ENCODE measurements at regions not wholly inside any gene's neighbourhood (a gene's known extent, or its start where the extent isn't known, plus 50 kb on each side); places are given as distances from the start of the nearest gene placed in this dataset.

DNA sequence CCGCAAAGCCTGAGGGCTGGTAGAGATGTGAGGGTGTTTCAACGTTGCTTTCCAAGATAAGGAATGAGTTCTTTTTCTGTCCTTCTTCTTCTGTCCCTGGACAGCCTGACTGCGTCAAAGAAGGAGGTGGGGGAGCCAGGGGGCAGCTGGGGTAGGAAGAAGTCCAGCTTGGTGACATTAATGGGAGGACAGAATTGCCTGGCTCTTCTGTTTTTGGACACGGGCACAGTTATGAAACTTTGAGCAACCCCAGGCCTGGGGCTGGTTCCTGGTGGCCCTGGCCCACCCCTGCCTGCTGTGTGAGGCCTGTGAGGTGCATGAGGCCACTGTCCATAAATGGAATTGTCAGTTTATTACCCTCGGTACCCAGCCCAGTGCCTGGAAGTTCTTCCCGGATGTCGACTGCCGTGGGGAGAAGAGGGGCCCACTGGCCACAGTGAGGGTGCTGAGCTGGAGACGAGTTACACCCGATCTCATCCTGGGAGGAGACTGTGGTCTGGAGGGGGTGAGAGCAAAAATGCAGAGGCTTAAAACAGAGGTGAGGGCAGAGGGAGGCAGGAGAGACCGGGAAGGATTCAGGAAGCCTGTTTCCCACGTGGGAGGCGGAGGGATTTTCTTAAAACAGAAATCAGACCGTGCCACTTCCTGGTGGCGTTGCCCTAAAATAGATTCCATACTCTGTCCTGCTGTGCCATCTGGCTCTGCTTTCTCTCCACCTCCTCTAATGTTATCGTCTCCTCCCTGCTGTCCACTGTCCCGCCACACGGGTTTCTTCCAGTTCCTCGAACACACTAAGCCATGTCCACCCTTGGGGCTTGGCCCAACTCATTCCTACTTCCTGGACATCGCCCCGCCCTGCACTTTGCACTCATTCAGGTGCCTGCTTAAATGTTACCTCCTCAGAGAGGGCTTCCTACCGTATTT, 59.7 kb upstream of the RASD2 start:
- peaks cover 9% of the 10 kb centered on the region for H3K4me1 Mint-ChIP-seq
- H3K27me3 Mint-ChIP-seq (ENCODE audit: low read depth) = peaks cover 13% of the 10 kb centered on the region
- POLR2A ChIA-PET = interaction anchor here (0.5 kb wide), 1 partner anchor 1564 kb away, joined by 5 read pairs; no protein-coding TSS in a partner anchor

More for the DNA sequence above, 59.7 kb upstream of the RASD2 start:
- Mint-ChIP-seq H3K9me3 (peaks cover 6% of the 10 kb centered on the region; the same call in 1 of the 2 replicates), H3K4me3 (no peak overlapping the region), H3K27ac (no peak overlapping the region), H3K36me3 (no peaks in the 10 kb centered on the region)
- CTCF ChIA-PET = interaction anchor here (1.9 kb wide), 1 partner anchor 50 kb away, joined by 6 read pairs; no protein-coding TSS in a partner anchor
- no peak for ATAC-seq
- TF ChIP-seq GTF2I (CRISPR knock-in tag; conservative IDR thresholded peaks at IDR 0.05) = no peak
- TF ChIP-seq, protein P1, sequence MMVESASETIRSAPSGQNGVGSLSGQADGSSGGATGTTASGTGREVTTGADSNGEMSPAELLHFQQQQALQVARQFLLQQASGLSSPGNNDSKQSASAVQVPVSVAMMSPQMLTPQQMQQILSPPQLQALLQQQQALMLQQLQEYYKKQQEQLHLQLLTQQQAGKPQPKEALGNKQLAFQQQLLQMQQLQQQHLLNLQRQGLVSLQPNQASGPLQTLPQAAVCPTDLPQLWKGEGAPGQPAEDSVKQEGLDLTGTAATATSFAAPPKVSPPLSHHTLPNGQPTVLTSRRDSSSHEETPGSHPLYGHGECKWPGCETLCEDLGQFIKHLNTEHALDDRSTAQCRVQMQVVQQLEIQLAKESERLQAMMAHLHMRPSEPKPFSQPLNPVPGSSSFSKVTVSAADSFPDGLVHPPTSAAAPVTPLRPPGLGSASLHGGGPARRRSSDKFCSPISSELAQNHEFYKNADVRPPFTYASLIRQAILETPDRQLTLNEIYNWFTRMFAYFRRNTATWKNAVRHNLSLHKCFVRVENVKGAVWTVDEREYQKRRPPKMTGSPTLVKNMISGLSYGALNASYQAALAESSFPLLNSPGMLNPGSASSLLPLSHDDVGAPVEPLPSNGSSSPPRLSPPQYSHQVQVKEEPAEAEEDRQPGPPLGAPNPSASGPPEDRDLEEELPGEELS (CRISPR knock-in tag; IDR thresholded peaks at IDR 0.05) = no peak
- no peak for TF ChIP-seq ZNF416 (CRISPR knock-in tag; IDR thresholded peaks at IDR 0.05)
- no peak for TF ChIP-seq FOXJ3 (CRISPR knock-in tag; IDR thresholded peaks at IDR 0.05; ENCODE audit: borderline replicate concordance)
- TF ChIP-seq ZNF423 (CRISPR knock-in tag; IDR thresholded peaks at IDR 0.05) = no peak
- TF ChIP-seq, protein P2, sequence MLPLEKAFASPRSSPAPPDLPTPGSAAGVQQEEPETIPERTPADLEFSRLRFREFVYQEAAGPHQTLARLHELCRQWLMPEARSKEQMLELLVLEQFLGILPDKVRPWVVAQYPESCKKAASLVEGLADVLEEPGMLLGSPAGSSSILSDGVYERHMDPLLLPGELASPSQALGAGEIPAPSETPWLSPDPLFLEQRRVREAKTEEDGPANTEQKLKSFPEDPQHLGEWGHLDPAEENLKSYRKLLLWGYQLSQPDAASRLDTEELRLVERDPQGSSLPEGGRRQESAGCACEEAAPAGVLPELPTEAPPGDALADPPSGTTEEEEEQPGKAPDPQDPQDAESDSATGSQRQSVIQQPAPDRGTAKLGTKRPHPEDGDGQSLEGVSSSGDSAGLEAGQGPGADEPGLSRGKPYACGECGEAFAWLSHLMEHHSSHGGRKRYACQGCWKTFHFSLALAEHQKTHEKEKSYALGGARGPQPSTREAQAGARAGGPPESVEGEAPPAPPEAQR (CRISPR knock-in tag; IDR thresholded peaks at IDR 0.05) = no peak
- no peak for TF ChIP-seq ELF4 (CRISPR knock-in tag; IDR thresholded peaks at IDR 0.05; ENCODE audit: low read depth)
- TF ChIP-seq, protein P3, sequence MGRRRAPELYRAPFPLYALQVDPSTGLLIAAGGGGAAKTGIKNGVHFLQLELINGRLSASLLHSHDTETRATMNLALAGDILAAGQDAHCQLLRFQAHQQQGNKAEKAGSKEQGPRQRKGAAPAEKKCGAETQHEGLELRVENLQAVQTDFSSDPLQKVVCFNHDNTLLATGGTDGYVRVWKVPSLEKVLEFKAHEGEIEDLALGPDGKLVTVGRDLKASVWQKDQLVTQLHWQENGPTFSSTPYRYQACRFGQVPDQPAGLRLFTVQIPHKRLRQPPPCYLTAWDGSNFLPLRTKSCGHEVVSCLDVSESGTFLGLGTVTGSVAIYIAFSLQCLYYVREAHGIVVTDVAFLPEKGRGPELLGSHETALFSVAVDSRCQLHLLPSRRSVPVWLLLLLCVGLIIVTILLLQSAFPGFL (CRISPR knock-in tag; IDR thresholded peaks at IDR 0.05; ENCODE audit: borderline replicate concordance) = no peak
- TF ChIP-seq, protein P4, sequence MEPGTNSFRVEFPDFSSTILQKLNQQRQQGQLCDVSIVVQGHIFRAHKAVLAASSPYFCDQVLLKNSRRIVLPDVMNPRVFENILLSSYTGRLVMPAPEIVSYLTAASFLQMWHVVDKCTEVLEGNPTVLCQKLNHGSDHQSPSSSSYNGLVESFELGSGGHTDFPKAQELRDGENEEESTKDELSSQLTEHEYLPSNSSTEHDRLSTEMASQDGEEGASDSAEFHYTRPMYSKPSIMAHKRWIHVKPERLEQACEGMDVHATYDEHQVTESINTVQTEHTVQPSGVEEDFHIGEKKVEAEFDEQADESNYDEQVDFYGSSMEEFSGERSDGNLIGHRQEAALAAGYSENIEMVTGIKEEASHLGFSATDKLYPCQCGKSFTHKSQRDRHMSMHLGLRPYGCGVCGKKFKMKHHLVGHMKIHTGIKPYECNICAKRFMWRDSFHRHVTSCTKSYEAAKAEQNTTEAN (CRISPR knock-in tag; IDR thresholded peaks at IDR 0.05) = no peak
- TF ChIP-seq, protein P5, sequence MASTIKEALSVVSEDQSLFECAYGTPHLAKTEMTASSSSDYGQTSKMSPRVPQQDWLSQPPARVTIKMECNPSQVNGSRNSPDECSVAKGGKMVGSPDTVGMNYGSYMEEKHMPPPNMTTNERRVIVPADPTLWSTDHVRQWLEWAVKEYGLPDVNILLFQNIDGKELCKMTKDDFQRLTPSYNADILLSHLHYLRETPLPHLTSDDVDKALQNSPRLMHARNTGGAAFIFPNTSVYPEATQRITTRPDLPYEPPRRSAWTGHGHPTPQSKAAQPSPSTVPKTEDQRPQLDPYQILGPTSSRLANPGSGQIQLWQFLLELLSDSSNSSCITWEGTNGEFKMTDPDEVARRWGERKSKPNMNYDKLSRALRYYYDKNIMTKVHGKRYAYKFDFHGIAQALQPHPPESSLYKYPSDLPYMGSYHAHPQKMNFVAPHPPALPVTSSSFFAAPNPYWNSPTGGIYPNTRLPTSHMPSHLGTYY (CRISPR knock-in tag; IDR thresholded peaks at IDR 0.05) = no peak
- TF ChIP-seq ZNF121 (CRISPR knock-in tag; IDR thresholded peaks at IDR 0.05) = no peak
- TF ChIP-seq ZBTB21 (CRISPR knock-in tag; IDR thresholded peaks at IDR 0.05; ENCODE audit: borderline replicate concordance) = no peak
- TF ChIP-seq JUN (CRISPR knock-in tag; IDR thresholded peaks at IDR 0.05) = no peak
- TF ChIP-seq, protein P6, sequence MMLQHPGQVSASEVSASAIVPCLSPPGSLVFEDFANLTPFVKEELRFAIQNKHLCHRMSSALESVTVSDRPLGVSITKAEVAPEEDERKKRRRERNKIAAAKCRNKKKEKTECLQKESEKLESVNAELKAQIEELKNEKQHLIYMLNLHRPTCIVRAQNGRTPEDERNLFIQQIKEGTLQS (CRISPR knock-in tag; conservative IDR thresholded peaks at IDR 0.05) = no peak
- TF ChIP-seq, protein P7, sequence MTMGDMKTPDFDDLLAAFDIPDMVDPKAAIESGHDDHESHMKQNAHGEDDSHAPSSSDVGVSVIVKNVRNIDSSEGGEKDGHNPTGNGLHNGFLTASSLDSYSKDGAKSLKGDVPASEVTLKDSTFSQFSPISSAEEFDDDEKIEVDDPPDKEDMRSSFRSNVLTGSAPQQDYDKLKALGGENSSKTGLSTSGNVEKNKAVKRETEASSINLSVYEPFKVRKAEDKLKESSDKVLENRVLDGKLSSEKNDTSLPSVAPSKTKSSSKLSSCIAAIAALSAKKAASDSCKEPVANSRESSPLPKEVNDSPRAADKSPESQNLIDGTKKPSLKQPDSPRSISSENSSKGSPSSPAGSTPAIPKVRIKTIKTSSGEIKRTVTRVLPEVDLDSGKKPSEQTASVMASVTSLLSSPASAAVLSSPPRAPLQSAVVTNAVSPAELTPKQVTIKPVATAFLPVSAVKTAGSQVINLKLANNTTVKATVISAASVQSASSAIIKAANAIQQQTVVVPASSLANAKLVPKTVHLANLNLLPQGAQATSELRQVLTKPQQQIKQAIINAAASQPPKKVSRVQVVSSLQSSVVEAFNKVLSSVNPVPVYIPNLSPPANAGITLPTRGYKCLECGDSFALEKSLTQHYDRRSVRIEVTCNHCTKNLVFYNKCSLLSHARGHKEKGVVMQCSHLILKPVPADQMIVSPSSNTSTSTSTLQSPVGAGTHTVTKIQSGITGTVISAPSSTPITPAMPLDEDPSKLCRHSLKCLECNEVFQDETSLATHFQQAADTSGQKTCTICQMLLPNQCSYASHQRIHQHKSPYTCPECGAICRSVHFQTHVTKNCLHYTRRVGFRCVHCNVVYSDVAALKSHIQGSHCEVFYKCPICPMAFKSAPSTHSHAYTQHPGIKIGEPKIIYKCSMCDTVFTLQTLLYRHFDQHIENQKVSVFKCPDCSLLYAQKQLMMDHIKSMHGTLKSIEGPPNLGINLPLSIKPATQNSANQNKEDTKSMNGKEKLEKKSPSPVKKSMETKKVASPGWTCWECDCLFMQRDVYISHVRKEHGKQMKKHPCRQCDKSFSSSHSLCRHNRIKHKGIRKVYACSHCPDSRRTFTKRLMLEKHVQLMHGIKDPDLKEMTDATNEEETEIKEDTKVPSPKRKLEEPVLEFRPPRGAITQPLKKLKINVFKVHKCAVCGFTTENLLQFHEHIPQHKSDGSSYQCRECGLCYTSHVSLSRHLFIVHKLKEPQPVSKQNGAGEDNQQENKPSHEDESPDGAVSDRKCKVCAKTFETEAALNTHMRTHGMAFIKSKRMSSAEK (CRISPR knock-in tag; IDR thresholded peaks at IDR 0.05; ENCODE audit: borderline replicate concordance) = no peak
- no peak for TF ChIP-seq FOXP1 (CRISPR knock-in tag; IDR thresholded peaks at IDR 0.05; ENCODE audit: borderline replicate concordance)
- TF ChIP-seq, protein P8, sequence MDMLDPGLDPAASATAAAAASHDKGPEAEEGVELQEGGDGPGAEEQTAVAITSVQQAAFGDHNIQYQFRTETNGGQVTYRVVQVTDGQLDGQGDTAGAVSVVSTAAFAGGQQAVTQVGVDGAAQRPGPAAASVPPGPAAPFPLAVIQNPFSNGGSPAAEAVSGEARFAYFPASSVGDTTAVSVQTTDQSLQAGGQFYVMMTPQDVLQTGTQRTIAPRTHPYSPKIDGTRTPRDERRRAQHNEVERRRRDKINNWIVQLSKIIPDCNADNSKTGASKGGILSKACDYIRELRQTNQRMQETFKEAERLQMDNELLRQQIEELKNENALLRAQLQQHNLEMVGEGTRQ (CRISPR knock-in tag; IDR thresholded peaks at IDR 0.05) = no peak
- TF ChIP-seq CBFB (CRISPR knock-in tag; IDR thresholded peaks at IDR 0.05; ENCODE audit: low read depth) = no peak
- TF ChIP-seq SP1 (CRISPR knock-in tag; conservative IDR thresholded peaks at IDR 0.05) = no peak
- no peak for DNase-seq (ENCODE audit: low spot score)

Data from WTC11 (cell line).